ENCODE measurements at regions not wholly inside any gene's neighbourhood (a gene's known extent, or its start where the extent isn't known, plus 50 kb on each side); places are given as distances from the start of the nearest gene placed in this dataset.

GRCh38 chr20:57800791-57801430 is 91.1 kb upstream of the PMEPA1 start:
- Histone ChIP-seq H3K9me1 (ENCODE audit: insufficient read depth, low read length) (peaks cover 2% of the 10 kb centered on the region; the same call in 1 of the 2 replicates), H3K36me3 (ENCODE audit: control insufficient read depth, insufficient read depth, low read length) (no peaks in the 10 kb centered on the region), H3K9ac (ENCODE audit: low read depth, low read length) (no peak overlapping the region), H2AFZ (replicated peaks; ENCODE audit: low read length, poor library complexity) (no peak overlapping the region), H2AK5ac (ENCODE audit: low read depth, low read length) (no peak overlapping the region), H4K91ac (ENCODE audit: insufficient read depth, low read depth, low read length) (no peak overlapping the region), H3K27ac (ENCODE audit: insufficient read depth, low read length) (no peak overlapping the region), H2BK5ac (ENCODE audit: low read depth, low read length, poor library complexity, severe bottlenecking) (no peak overlapping the region), H3K4me2 (ENCODE audit: low read depth, low read length) (no peak overlapping the region), H3K79me1 (ENCODE audit: low read depth in 1 of 2, low read length in 2 of 2) (no peaks in the 10 kb centered on the region), H4K8ac (ENCODE audit: low read depth in 2 of 2, low read length in 2 of 2) (no peak overlapping the region), H3K27me3 (ENCODE audit: control insufficient read depth, insufficient read depth, low read length) (peaks cover 6% of the 10 kb centered on the region), H2BK15ac (ENCODE audit: low read depth, low read length) (no peak overlapping the region), H2BK20ac (ENCODE audit: low read depth, low read length) (no peak overlapping the region), H3K14ac (replicated peaks; ENCODE audit: low read depth, low read length) (no peak overlapping the region), H3K4ac (ENCODE audit: low read depth, low read length) (no peak overlapping the region), H3K56ac (ENCODE audit: extremely low read depth, insufficient read depth, low read length) (no peak overlapping the region), H4K5ac (ENCODE audit: low read depth, low read length) (no peak overlapping the region), H3K9me3 (ENCODE audit: control insufficient read depth, insufficient read depth, low read length) (no peaks in the 10 kb centered on the region), H4K20me1 (ENCODE audit: insufficient read depth, low read length) (no peaks in the 10 kb centered on the region), H3K23ac (ENCODE audit: low read depth, low read length) (no peak overlapping the region), H3K4me1 (ENCODE audit: control insufficient read depth, insufficient read depth, low read length) (no peaks in the 10 kb centered on the region), H2AK9ac (replicated peaks; ENCODE audit: low read depth, low read length, poor library complexity) (no peak overlapping the region), H3K4me3 (ENCODE audit: insufficient read depth, low read depth, low read length) (no peak overlapping the region), H2BK120ac (ENCODE audit: low read depth, low read length) (no peak overlapping the region), H3K18ac (ENCODE audit: low read depth, low read length) (no peak overlapping the region)
- no CpG with 5 or more reads among the region's 17 CpGs for WGBS, 2 experiments (ENCODE audit: extremely low coverage in 2 of 2, insufficient read length in 1 of 2)
- CTCF ChIA-PET, result no interaction called here
- no peak for TF ChIP-seq USF2 (IDR thresholded peaks at IDR 0.05; ENCODE audit: low read depth, low read length)
- no peak for TF ChIP-seq CTCF (conservative IDR thresholded peaks at IDR 0.05; ENCODE audit: low read depth, low read length)
- no peak for TF ChIP-seq FOS (IDR thresholded peaks at IDR 0.05; ENCODE audit: low read depth, low read length)
- no peak for TF ChIP-seq RCOR1 (IDR thresholded peaks at IDR 0.05; ENCODE audit: insufficient replicate concordance, low read length)
- no peak for TF ChIP-seq RAD21 (IDR thresholded peaks at IDR 0.05; ENCODE audit: low read length)
- in situ Hi-C loops (cut with MboI; ENCODE audit: low sequenced_read_pairs) (no loop called here), dilution Hi-C loops (cut with HindIII; ENCODE audit: low sequenced_read_pairs, unreplicated experiment) (no loop called here), intact Hi-C loops (cut with micrococcal nuclease) (no loop called here)
- POLR2A ChIA-PET (ENCODE audit: unreplicated experiment), result interaction anchor here (0.6 kb wide), 1 partner anchor 1487 kb away, joined by 3 read pairs; no protein-coding TSS in a partner anchor
- ATAC-seq (ENCODE audit: low read depth), result no peak
- DNase-seq, result no peak
- BruUV-seq (replicated peaks), result no TSS peak

Data from IMR-90 (cell line).